AG04449 (cell line): ENCODE measurements at regions not wholly inside any gene's neighbourhood (a gene's known extent, or its start where the extent isn't known, plus 50 kb on each side); places are given as distances from the start of the nearest gene placed in this dataset.

Experiments used
- CTCF ChIA-PET: fragments of 350-600 bp; formaldehyde crosslinking; extraction: SDS; loops from one replicate; lab custom pipeline; 2021; ENCODE audit warnings: antibody characterized with exemption; lab: Yijun Ruan, JAX
- POLR2A ChIA-PET: fragments of 400-600, 350-600 bp; formaldehyde crosslinking; extraction: SDS; loops from one replicate; lab custom pipeline; 2020; ENCODE audit warnings: antibody characterized with exemption, inconsistent platforms; lab: Yijun Ruan, JAX
- DNase-seq: peaks from one replicate; pipeline ENCODE4 v3.0.0-alpha.2; 2010; ENCODE audit warnings: low read depth, low spot score
- H3K4me3 ChIP-seq: 2 replicates; pipeline ENCODE4 v1.5.1; 2011; ENCODE audit warnings: low read depth, mild to moderate bottlenecking, control low read depth, low read length
- TF ChIP-seq, protein P1 (sequence below): IDR thresholded peaks from one replicate; pipeline ENCODE4 v1.5.1; 2011; ENCODE audit warnings: mild to moderate bottlenecking, moderate library complexity, low read length, control low read depth, inconsistent platforms; ENCODE audit not compliant: insufficient read depth; ENCODE audit errors: missing control alignments

GRCh38 chr1:22291494-22291893 lies 148.6 kb upstream of the WNT4 start:
- POLR2A ChIA-PET: no interaction called here
- CTCF ChIA-PET: no interaction called here
- no peak overlapping the region for H3K4me3 ChIP-seq
- TF ChIP-seq, protein P1, sequence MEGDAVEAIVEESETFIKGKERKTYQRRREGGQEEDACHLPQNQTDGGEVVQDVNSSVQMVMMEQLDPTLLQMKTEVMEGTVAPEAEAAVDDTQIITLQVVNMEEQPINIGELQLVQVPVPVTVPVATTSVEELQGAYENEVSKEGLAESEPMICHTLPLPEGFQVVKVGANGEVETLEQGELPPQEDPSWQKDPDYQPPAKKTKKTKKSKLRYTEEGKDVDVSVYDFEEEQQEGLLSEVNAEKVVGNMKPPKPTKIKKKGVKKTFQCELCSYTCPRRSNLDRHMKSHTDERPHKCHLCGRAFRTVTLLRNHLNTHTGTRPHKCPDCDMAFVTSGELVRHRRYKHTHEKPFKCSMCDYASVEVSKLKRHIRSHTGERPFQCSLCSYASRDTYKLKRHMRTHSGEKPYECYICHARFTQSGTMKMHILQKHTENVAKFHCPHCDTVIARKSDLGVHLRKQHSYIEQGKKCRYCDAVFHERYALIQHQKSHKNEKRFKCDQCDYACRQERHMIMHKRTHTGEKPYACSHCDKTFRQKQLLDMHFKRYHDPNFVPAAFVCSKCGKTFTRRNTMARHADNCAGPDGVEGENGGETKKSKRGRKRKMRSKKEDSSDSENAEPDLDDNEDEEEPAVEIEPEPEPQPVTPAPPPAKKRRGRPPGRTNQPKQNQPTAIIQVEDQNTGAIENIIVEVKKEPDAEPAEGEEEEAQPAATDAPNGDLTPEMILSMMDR: no peak
- DNase-seq: no peak

- TF ChIP-seq, protein P1: no peak
- ChIA-PET CTCF (no interaction called here), POLR2A (no interaction called here)
- H3K4me3 ChIP-seq: no peak overlapping the region
- no peak for DNase-seq
Measured at GRCh38 chr1:22292011-22292788, 149.3 kb upstream of the WNT4 start.

DNA sequence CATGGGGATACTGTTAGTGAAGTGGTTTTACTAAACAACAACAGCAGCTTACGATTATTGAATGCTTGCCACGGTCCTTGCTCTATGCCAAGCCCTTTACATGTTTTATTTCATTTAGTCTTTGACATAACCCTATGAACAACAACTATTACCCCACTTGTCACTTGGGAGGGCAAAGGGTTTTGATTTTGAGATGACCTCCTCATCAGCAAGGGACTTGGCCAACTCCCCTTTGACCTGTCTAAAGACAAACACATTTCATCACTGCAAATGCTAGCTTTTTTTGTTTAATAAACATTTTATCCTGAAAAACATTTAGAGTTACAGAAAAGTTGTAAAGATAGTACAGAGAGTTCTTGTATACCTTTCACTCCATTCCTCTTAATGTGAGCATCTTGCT lies 152.5 kb upstream of the WNT4 start:
- CTCF ChIA-PET: interaction anchor here (0.8 kb wide), 1 partner anchor 20 kb away, joined by 3 read pairs; no protein-coding TSS in a partner anchor
- DNase-seq: no peak
- H3K4me3 ChIP-seq: no peak overlapping the region
- TF ChIP-seq, protein P1: no peak
- POLR2A ChIA-PET: no interaction called here

DNA sequence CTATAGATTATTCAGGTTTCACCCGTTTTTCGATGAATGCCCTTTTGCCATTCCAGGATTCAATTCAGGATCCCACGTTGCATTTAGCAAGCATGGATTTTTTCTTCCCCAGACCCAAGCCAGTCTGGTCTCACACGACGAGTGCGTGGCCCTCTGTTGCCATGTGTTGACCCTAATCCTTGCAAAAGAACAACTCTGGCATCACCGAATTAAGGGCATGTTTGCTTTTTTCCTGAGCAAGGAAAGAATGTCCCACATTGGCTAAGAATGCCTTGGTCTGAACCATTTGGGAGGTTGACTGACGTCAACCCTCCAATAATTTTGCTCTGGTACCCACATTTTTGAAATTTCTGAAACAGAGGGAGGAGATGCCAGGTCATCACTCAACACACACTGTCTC lies 153.0 kb upstream of the WNT4 start:
- ChIA-PET POLR2A (no interaction called here), CTCF (interaction anchor here (0.8 to 1.7 kb wide), 2 partner anchors 20 to 22 kb away, joined by 3 to 4 read pairs; no protein-coding TSS in a partner anchor)

GRCh38 chr1:22296701-22297591 lies 154.0 kb upstream of the WNT4 start:
- POLR2A ChIA-PET: no interaction called here
- DNase-seq: no peak
- CTCF ChIA-PET: interaction anchor here (1.7 kb wide), 1 partner anchor 23 kb away, joined by 4 read pairs; no protein-coding TSS in a partner anchor
- TF ChIP-seq, protein P1: no peak
- no peak overlapping the region for H3K4me3 ChIP-seq

More for the DNA sequence above, 153.0 kb upstream of the WNT4 start:
- H3K4me3 ChIP-seq: no peak overlapping the region
- TF ChIP-seq, protein P1: no peak
- DNase-seq: no peak

DNA sequence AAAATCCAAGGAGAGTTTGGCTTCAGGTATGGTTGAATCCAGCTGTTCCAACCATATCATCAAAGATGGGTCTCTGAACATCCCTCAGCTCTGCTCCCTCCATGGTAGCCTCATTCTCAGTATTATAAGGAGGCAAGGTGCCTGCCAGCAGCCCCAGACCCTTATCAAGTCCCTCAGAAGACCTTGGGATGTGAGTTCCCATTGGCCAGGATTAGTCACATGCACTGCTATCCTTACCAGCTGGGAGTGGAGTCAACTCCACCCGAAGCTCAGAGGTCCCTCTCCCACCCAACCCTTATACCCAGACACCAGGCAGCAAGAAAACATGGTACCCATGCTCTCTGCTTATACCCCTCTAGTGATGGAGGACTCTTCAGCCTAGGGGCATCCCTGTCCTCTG lies 153.7 kb upstream of the ZBTB40 start:
- TF ChIP-seq, protein P1: no peak
- POLR2A ChIA-PET: no interaction called here
- CTCF ChIA-PET: no interaction called here
- no peak overlapping the region for H3K4me3 ChIP-seq
- no peak for DNase-seq
